CD14-positive monocyte (primary cell): ENCODE measurements at regions not wholly inside any gene's neighbourhood (a gene's known extent, or its start where the extent isn't known, plus 50 kb on each side); places are given as distances from the start of the nearest gene placed in this dataset.

Experiments
- DNase-seq, 3 donors: peaks; one replicate each; pipeline ENCODE4 v3.0.0-alpha.2; 2011 to 2022
- H2AFZ ChIP-seq: 2 replicates; pipeline ENCODE4 v1.6.0; 2012; ENCODE audit warnings: mild to moderate bottlenecking, low read depth, low read length, inconsistent platforms; ENCODE audit not compliant: insufficient read depth, poor library complexity, severe bottlenecking
- H3K27ac ChIP-seq, 2 donors: 1 replicate in 1 of 2; 2 replicates in 1 of 2; pipeline ENCODE4 v1.5.1; 2012 to 2013; ENCODE audit warnings: low read length in 2 of 2, control low read depth in 1 of 2, inconsistent platforms in 1 of 2, low read depth in 1 of 2, mild to moderate bottlenecking in 1 of 2
- H3K27me3 ChIP-seq, 2 donors: one replicate each; pipeline versions ENCODE4 v1.6.0 to v1.6.1; 2011 to 2013; ENCODE audit warnings: low read length in 2 of 2; ENCODE audit not compliant: control insufficient read depth in 2 of 2, insufficient read depth in 2 of 2
- H3K36me3 ChIP-seq, 2 donors: replicated peaks in 1 of 2; 1 replicate in 1 of 2; 2 replicates in 1 of 2; pipeline versions ENCODE4 v1.5.1 to v1.6.1; 2012 to 2013; ENCODE audit warnings: low read length in 2 of 2, control low read depth in 1 of 2, inconsistent platforms in 1 of 2, mild to moderate bottlenecking in 1 of 2; ENCODE audit not compliant: insufficient read depth in 2 of 2, control insufficient read depth in 1 of 2
- H3K4me1 ChIP-seq, 2 donors: 1 replicate in 1 of 2; 2 replicates in 1 of 2; pipeline versions ENCODE4 v1.5.1 to v1.6.1; 2012 to 2013; ENCODE audit warnings: low read length in 2 of 2, control low read depth in 1 of 2, inconsistent platforms in 1 of 2, mild to moderate bottlenecking in 1 of 2, moderate library complexity in 1 of 2; ENCODE audit not compliant: insufficient read depth in 2 of 2, control insufficient read depth in 1 of 2
- H3K4me2 ChIP-seq: replicated peaks from 2 replicates; pipeline ENCODE3; 2012; ENCODE audit warnings: low read length, moderate library complexity, mild to moderate bottlenecking; ENCODE audit not compliant: poor library complexity, severe bottlenecking; ENCODE audit errors: extremely low read depth
- H3K4me3 ChIP-seq, 3 experiments: fragments of 200-600 bp in 1 of 3; sonication (generic) in 1 of 3; replicated peaks in 1 of 3; 1 replicate in 2 of 3; 2 replicates in 1 of 3; pipeline ENCODE4 v1.5.1; 2011 to 2013; ENCODE audit warnings: low read length in 3 of 3, mild to moderate bottlenecking in 3 of 3, control low read depth in 2 of 3, low read depth in 2 of 3, inconsistent platforms in 1 of 3, moderate library complexity in 1 of 3
- H3K79me2 ChIP-seq: 2 replicates; pipeline ENCODE4 v1.6.0; 2012; ENCODE audit warnings: mild to moderate bottlenecking, control low read depth, inconsistent platforms, low read length, moderate library complexity; ENCODE audit not compliant: insufficient read depth
- H3K9ac ChIP-seq: 2 replicates; pipeline ENCODE4 v1.6.0; 2017; ENCODE audit warnings: low read length, mild to moderate bottlenecking; ENCODE audit not compliant: insufficient read depth, poor library complexity, severe bottlenecking
- H3K9me3 ChIP-seq, 2 donors: replicated peaks in 1 of 2; 1 replicate in 1 of 2; 2 replicates in 1 of 2; pipeline versions ENCODE4 v1.5.1 to v1.6.1; 2012 to 2013; ENCODE audit warnings: low read length in 2 of 2, control low read depth in 1 of 2; ENCODE audit not compliant: control insufficient read depth in 1 of 2, insufficient read depth in 1 of 2
- H4K20me1 ChIP-seq: 2 replicates; pipeline ENCODE4 v1.6.0; 2012; ENCODE audit warnings: mild to moderate bottlenecking, low read length, control low read depth, moderate library complexity; ENCODE audit not compliant: insufficient read depth
- H3K27ac Mint-ChIP-seq, 7 donors: one replicate each; pipeline ENCODE4 v1.8.0; 2020; ENCODE audit warnings: mild to moderate bottlenecking in 7 of 7, mixed read lengths in 7 of 7, moderate library complexity in 6 of 7, inconsistent platforms in 2 of 7
- H3K27me3 Mint-ChIP-seq, 3 donors: one replicate each; pipeline ENCODE4 v1.8.0; 2021 to 2022; ENCODE audit warnings: low read depth in 3 of 3, mild to moderate bottlenecking in 3 of 3, mixed read lengths in 3 of 3, moderate library complexity in 3 of 3, inconsistent platforms in 1 of 3
- H3K36me3 Mint-ChIP-seq, 2 donors: one replicate each; pipeline ENCODE4 v1.8.0; 2020; ENCODE audit warnings: mixed read lengths in 2 of 2, inconsistent platforms in 1 of 2, mild to moderate bottlenecking in 1 of 2
- H3K4me1 Mint-ChIP-seq: one replicate; pipeline ENCODE4 v1.8.0; 2020; ENCODE audit warnings: mild to moderate bottlenecking, mixed read lengths
- H3K4me3 Mint-ChIP-seq, 2 donors: one replicate each; pipeline ENCODE4 v1.8.0; 2020; ENCODE audit warnings: mild to moderate bottlenecking in 2 of 2, mixed read lengths in 2 of 2, moderate library complexity in 1 of 2
- H3K9me3 Mint-ChIP-seq, 7 donors: one replicate each; pipeline ENCODE4 v1.8.0; 2020 to 2022; ENCODE audit warnings: mixed read lengths in 7 of 7, mild to moderate bottlenecking in 6 of 7, moderate library complexity in 6 of 7, inconsistent platforms in 2 of 7
- WGBS: methylation state at CpG from one replicate; pipeline ENCODE4 v1.1.5; 2013; ENCODE audit warnings: missing lambda C conversion rate; ENCODE audit not compliant: insufficient coverage; 5-methylcytosine and 5-hydroxymethylcytosine counted together
- intact Hi-C, 2 donors: fragments of 100-400 bp; cut with micrococcal nuclease; formaldehyde crosslinking; loops; one replicate each; pipeline versions ENCODE4 v1.15.0 to v1.15.1; 2023
- TF ChIP-seq, protein P1 (sequence below): fragments of 200-600 bp; IDR thresholded peaks from one replicate; pipeline ENCODE4 v1.8.0; 2022; ENCODE audit warnings: antibody characterized with exemption, mild to moderate bottlenecking

DNA sequence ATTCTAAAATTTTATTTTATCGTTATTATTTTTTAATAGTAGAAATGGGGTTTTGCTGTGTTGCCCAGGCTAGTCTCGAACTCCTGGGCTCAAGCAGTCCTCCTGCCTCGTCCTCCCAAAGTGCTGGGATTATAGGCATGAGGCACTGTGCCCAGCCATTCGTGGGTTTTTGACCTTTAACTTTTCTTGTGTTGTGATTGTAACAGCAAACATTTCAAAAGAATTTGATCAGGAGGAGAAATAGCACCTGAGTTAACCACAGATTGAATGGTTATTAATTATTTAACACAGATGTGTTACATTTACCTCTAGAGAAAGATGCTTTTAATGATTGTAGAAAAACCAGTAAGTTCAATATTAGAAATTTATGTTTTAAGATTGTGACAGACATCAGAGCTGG is 132.0 kb downstream of the HAUS1 start:
- Histone ChIP-seq H3K4me1 (no peaks in the 10 kb centered on the region), H3K4me3 (no peak overlapping the region), H3K36me3 (peaks cover 0 to 10% of the 10 kb centered on the region in 2 donors), H3K79me2 (peaks cover 28% of the 10 kb centered on the region), H3K9me3 (no peaks in the 10 kb centered on the region), H2AFZ (no peak overlapping the region), H3K9ac (no peak overlapping the region), H3K4me2 (no peak overlapping the region), H3K27ac (no peak overlapping the region), H4K20me1 (peaks cover 41% of the 10 kb centered on the region), H3K27me3 (no peaks in the 10 kb centered on the region)
- 100% methylated on average over 2 of the region's 4 CpGs for whole genome bisulfite sequencing
- no peak overlapping the region for H3K4me3 Mint-ChIP-seq
- H3K27me3 Mint-ChIP-seq = peaks cover 0 to 3% (median 0%) of the 10 kb centered on the region in 3 donors
- TF ChIP-seq, protein P1, sequence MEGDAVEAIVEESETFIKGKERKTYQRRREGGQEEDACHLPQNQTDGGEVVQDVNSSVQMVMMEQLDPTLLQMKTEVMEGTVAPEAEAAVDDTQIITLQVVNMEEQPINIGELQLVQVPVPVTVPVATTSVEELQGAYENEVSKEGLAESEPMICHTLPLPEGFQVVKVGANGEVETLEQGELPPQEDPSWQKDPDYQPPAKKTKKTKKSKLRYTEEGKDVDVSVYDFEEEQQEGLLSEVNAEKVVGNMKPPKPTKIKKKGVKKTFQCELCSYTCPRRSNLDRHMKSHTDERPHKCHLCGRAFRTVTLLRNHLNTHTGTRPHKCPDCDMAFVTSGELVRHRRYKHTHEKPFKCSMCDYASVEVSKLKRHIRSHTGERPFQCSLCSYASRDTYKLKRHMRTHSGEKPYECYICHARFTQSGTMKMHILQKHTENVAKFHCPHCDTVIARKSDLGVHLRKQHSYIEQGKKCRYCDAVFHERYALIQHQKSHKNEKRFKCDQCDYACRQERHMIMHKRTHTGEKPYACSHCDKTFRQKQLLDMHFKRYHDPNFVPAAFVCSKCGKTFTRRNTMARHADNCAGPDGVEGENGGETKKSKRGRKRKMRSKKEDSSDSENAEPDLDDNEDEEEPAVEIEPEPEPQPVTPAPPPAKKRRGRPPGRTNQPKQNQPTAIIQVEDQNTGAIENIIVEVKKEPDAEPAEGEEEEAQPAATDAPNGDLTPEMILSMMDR = no peak
- H3K4me1 Mint-ChIP-seq = no peaks in the 10 kb centered on the region
- no peak overlapping the region for H3K27ac Mint-ChIP-seq
- DNase-seq = no peak
- H3K9me3 Mint-ChIP-seq = no peaks in the 10 kb centered on the region
- H3K36me3 Mint-ChIP-seq = peaks cover 21 to 30% of the 10 kb centered on the region in 2 donors
- intact Hi-C loops = no loop called here

GRCh38 chr18:46237891-46238290 is 133.7 kb downstream of the HAUS1 start:
- Histone ChIP-seq H3K9me3 (no peaks in the 10 kb centered on the region), H3K27me3 (no peaks in the 10 kb centered on the region), H4K20me1 (peaks cover 37% of the 10 kb centered on the region), H3K9ac (no peak overlapping the region), H3K27ac (no peak overlapping the region), H3K36me3 (peaks cover 0 to 10% of the 10 kb centered on the region in 2 donors), H3K4me1 (no peaks in the 10 kb centered on the region), H3K79me2 (peaks cover 34% of the 10 kb centered on the region), H2AFZ (no peak overlapping the region), H3K4me3 (no peak overlapping the region), H3K4me2 (no peak overlapping the region)
- Mint-ChIP-seq H3K4me3 (no peak overlapping the region), H3K4me1 (no peaks in the 10 kb centered on the region), H3K36me3 (peaks cover 21 to 30% of the 10 kb centered on the region in 2 donors), H3K27ac (no peak overlapping the region), H3K27me3 (peaks cover 0 to 3% (median 0%) of the 10 kb centered on the region in 3 donors), H3K9me3 (no peaks in the 10 kb centered on the region)
- TF ChIP-seq, protein P1 = no peak
- intact Hi-C loops = no loop called here
- no CpG with 5 or more reads among the region's 1 CpG for WGBS
- no peak for DNase-seq
